ENCODE measurements at regions not wholly inside any gene's neighbourhood (a gene's known extent, or its start where the extent isn't known, plus 50 kb on each side); places are given as distances from the start of the nearest gene placed in this dataset.
"Not testable (repeated sequence)": the region's sequence is repeated elsewhere in the genome, so short reads cannot be mapped to it uniquely, and the experiment has no call there.

GRCh38 chr22:11318633-11319032, 4209.4 kb upstream of the OR11H1 start:
- not testable (repeated sequence) for TF ChIP-seq MAFK (IDR thresholded peaks at IDR 0.05; ENCODE audit: low read depth, low read length); SRF (IDR thresholded peaks at IDR 0.05; ENCODE audit: low read depth, low read length); POLR2AphosphoS5 (IDR thresholded peaks at IDR 0.05; ENCODE audit: low read depth, low read length); GABPA (IDR thresholded peaks at IDR 0.05; ENCODE audit: borderline replicate concordance, insufficient read depth, low read length); KDM5A (IDR thresholded peaks at IDR 0.05; ENCODE audit: low read length); CEBPB (IDR thresholded peaks at IDR 0.05; ENCODE audit: low read depth, low read length); SIX5 (IDR thresholded peaks at IDR 0.05; ENCODE audit: low read depth, low read length); SIN3A (conservative IDR thresholded peaks at IDR 0.05 in 1 of 2, IDR thresholded peaks at IDR 0.05 in 1 of 2; ENCODE audit: low read depth in 1 of 2, low read length in 2 of 2); GTF2F1 (IDR thresholded peaks at IDR 0.05; ENCODE audit: borderline replicate concordance, low read depth, low read length); HDAC2 (IDR thresholded peaks at IDR 0.05; ENCODE audit: borderline replicate concordance in 1 of 2, low read depth in 2 of 2, low read length in 2 of 2); RFX5 (IDR thresholded peaks at IDR 0.05; ENCODE audit: borderline replicate concordance, low read depth, low read length)
- TF ChIP-seq, protein P1, sequence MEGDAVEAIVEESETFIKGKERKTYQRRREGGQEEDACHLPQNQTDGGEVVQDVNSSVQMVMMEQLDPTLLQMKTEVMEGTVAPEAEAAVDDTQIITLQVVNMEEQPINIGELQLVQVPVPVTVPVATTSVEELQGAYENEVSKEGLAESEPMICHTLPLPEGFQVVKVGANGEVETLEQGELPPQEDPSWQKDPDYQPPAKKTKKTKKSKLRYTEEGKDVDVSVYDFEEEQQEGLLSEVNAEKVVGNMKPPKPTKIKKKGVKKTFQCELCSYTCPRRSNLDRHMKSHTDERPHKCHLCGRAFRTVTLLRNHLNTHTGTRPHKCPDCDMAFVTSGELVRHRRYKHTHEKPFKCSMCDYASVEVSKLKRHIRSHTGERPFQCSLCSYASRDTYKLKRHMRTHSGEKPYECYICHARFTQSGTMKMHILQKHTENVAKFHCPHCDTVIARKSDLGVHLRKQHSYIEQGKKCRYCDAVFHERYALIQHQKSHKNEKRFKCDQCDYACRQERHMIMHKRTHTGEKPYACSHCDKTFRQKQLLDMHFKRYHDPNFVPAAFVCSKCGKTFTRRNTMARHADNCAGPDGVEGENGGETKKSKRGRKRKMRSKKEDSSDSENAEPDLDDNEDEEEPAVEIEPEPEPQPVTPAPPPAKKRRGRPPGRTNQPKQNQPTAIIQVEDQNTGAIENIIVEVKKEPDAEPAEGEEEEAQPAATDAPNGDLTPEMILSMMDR (IDR thresholded peaks at IDR 0.05; ENCODE audit: control extremely low read depth in 1 of 3, insufficient read depth in 1 of 3, low read depth in 1 of 3, low read length in 3 of 3): not testable (repeated sequence)
- TF ChIP-seq, protein P2, sequence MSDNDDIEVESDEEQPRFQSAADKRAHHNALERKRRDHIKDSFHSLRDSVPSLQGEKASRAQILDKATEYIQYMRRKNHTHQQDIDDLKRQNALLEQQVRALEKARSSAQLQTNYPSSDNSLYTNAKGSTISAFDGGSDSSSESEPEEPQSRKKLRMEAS (IDR thresholded peaks at IDR 0.05): not testable (repeated sequence)
